Activated T-helper 1 cell treated with Interleukin-2 at 50 U/mL for 16 hours (primary cell): ENCODE measurements at regions not wholly inside any gene's neighbourhood (a gene's known extent, or its start where the extent isn't known, plus 50 kb on each side); places are given as distances from the start of the nearest gene placed in this dataset.
"Not testable (repeated sequence)": the region's sequence is repeated elsewhere in the genome, so short reads cannot be mapped to it uniquely, and the experiment has no call there.

Source experiments
- DNase-seq: peaks from one replicate; pipeline ENCODE4 v3.0.0-alpha.2; 2020; ENCODE audit warnings: low read depth

DNA sequence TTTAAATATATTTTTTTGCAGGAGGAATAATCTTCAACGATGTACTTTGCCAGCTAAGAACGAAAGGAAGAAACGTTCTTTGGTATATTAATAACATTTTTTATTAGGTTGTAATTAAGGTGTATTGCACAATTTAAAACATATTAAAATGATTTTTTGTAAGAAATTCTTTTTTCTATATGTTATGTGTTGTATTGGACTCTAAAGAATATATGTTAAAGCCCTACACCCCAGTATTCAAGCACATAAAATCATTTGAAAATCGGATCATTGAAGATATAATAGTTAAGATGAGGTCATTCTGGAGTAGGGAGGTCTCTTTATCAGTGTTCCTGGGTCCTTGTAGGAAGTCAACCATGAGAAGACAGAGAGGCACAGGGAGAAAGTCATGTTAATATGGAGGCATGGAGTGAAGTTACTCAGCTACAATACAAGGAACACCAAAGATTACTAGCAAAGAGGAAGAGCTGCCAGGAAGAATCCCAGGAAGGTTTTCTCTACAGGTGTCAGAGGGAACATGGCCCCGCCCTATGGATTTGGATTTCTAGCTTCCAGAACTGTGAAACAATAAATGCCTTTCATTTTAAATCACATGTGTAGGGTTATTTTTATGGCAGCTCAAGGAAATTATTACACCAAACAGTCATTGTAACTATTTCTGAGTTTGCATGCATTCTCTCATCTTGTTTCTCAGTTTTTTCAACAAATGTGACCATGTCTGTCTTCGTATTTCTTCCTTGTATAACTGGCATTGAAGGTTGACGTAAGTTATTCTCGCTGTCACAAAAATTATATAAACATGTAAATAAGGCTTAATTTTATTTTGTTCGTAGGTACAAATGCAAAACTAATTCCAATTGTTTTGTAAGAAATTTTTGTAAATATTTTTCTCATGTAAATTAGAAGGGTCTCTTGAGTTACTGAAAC is 75.4 kb upstream of the VPREB1 start:
- no peak for DNase-seq

- no peak for DNase-seq
These were observed 76.2 kb upstream of the VPREB1 start for GRCh38 chr22:22168190-22168940.

DNA sequence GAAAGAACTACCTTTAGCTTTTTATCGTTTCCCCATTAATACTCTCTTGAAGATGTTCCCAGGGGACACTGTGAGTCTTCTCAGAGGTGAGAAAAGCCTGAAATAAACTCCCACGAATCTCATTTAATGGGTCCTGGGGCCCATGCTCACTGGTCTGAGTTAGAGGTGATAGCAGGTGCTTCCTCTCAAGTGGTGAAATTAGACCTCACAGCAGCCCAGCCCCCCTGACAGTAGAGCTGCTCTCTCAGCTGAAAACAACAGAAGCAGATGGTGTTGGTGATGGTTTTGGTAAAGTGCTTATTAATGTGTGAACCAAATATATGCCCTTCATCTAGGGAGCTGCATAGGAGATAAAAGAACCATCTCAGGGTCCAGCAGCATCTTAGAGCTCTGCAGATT is 76.8 kb upstream of the VPREB1 start:
- DNase-seq: no peak

DNA sequence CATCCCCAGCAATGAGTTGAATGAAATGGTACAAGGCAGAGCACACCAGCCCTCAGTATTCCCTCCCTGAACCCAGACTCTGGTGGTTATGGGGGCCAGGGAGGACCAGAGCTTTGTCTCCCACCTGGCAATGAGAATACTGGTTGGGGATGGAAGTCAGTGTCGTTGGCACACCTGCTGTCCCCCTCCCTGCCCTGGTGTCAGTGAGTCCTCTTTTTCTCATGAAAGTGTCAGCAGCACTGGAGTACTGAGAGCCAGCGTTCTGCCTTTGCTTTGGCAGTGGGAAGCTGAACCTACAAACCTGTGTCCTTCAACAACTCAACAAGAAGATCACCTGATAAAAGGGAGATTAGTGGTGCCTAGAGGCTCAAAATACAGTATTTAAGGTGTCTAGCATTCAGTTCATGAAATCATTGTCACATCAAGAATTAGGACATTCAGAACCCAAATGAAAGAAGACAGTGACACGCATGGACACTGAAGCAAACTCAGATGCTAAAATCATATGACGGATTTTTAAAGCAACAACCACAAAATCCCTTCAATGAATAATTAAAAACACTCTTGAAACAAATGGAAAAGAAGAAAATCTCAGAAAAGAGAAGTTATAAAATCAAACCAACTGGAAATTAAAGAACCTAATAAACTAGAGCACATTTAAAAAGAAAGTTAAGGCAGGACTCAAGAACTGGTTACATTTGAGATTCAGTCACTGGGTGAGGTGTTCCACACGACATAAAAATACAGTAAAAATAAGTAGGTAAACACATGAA is 77.5 kb upstream of the VPREB1 start:
- DNase-seq: no peak

GRCh38 chr22:22165936-22166710 is 78.5 kb upstream of the VPREB1 start:
- DNase-seq: no peak

GRCh38 chr22:22164541-22165272 is 79.9 kb upstream of the VPREB1 start:
- DNase-seq: no peak

DNA sequence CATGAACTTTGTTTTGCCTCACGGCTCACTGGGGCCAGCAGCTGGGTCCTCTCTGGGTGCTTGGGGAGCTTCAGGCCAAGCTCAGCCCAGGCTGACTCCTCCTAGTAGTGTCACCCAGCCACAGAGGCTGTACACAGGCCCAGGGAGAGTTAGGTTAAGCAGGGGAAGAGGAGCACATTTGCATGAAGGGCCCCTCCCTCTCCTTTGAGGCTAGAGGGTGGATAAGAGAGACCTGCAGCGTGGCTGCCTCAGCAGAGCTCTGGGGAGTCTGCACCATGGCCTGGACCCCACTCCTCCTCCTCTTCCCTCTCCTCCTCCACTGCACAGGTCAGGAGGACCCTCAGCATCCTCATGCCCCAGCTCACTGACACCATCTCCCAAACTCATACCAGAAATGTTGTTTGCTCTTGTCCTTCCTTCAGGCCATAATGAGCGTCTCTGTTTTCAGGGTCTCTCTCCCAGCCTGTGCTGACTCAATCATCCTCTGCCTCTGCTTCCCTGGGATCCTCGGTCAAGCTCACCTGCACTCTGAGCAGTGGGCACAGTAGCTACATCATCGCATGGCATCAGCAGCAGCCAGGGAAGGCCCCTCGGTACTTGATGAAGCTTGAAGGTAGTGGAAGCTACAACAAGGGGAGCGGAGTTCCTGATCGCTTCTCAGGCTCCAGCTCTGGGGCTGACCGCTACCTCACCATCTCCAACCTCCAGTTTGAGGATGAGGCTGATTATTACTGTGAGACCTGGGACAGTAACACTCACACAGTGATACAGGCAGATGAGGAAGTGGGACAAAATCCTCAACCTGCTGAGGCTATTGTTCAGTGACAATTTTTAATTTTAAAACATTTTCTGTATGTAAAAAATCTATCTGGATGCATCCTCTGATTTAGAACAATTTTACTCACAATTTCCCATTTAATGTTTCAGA is 82.4 kb upstream of the VPREB1 start:
- no peak for DNase-seq

GRCh38 chr22:22160768-22161167 is 83.8 kb upstream of the VPREB1 start:
- DNase-seq: not testable (repeated sequence)

DNA sequence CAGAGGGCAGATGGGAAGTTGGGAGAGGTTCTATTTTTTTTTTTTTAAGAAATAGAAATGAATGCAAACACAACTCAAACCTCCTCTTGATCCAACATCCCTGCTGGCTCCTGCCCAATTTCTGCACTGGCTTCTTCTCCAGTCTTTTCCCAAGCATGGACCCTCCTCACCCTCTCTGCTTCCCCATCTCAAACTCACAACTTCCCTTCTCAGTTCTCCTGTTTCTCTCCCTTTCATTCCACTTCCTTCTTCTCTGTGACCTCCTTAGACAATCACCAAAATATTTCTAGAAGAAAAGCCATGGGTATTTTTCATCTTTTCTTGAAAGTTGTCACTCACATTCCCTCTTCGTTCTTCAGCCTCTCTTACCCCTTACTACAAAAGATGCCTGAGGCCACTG is 85.2 kb upstream of the VPREB1 start:
- DNase-seq: no peak

- DNase-seq: no peak
These were observed 85.6 kb upstream of the VPREB1 start for GRCh38 chr22:22158965-22159364.

DNA sequence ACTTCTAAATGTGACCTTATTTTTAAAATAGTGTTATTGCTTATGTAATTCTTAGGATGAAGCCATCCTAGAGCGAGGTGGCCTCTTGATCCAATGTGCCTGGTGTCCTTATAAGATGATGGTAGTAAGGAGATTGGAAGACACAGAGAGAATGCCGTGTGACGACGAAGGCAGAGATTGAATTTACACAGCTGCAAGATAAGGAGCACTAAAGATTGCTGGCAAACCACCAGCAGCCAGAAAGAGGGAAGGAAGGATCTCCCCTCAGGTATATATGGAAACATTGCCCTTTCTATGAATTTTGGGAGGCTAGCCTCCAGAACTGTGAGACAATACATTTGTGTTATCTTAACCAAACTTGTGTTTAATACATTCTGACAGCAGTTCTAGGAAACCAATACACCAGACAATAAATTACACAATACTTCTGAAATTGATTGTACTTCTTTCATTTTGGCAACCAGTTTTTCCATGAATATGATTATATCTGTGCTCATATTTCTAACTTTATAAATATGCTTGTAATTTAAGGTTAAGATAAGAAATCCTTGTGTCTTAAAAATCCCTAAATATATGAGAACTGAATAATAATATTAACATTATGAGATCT is 86.3 kb upstream of the VPREB1 start:
- DNase-seq: no peak

DNA sequence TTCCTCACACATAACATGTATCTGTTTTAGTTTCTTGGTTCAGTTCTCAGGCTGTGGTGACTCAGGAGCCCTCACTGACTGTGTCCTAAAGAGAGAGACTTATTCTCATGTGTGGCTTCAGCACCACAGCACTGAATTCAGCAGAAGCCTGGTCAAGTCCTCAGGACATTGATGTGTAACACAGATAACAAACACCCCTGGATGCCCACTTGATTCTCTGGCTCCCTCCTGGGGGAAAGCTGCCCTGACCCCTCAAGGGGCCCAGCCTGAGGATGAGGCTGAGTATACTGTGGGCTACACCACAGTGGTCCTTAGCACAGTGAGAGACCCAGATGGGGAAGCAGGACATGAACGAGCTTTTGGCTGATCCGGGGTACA is 87.2 kb upstream of the VPREB1 start:
- no peak for DNase-seq

DNA sequence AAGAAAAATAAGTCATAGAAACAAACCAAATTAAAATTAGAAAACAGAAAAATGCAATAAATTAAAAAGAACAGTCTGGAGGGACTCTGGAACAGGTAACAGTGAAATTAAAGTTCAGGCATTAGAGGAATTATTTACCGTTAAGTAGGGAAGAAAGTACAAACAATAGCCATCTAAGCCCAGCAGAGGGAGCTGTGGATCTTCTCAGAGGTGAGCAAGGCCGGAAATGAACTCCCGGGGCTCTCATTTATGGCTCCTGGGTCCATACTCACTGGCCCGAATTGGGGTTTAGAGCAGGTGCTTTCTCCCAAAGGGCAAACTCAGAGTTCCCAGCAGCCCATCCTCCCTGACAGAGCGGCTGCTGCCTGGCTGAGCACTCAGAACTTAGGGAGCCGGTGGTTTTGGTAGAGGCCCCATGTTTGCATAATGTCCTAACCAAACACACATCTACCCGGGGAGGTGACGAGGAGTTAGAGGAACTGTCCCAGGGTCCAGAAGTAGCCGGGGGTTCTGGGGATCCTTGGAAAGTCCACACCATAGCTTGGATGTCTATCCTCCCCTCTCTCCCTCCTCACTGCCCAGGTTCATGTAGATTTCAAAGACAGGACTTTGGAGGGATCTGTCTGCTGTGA is 87.8 kb upstream of the VPREB1 start:
- DNase-seq: peak; percentile 26

DNA sequence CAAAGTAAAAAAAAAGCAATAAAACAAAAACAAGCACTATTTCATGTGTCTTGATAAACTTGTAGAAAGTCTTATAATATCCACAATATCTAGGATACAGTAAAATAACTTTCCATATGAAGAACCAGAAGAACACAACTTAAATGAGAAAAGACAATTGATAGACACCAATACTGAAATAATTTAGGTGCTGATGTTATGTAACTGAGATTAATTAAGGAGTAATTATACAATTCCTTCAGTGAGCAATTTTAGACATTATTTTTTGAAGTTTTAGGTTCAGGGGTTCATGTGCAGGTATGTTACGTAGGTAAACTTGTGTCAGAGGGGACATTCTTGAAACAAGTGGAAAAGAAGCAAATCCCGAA is 88.3 kb upstream of the VPREB1 start:
- DNase-seq: no peak

- DNase-seq: no peak
These were observed 89.0 kb upstream of the VPREB1 start for GRCh38 chr22:22155607-22156006.

DNA sequence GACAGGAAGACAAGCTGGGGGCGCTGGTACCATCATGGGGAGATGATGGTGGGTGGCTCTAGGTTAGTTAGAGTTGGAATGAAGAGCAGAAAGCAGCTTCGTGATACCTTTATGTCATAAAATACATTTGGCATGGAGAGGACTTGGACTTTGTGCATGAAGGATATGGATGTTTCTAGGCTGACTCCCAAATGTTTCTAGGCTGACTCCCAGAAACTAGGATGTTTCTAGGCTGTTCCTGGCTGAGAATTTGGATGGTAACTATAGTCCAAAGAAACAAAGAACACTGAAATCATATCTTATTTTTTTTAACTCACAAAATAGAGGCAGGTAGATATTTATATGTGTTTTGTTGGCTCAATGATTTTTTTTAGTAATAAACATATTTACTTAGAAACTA is 89.4 kb upstream of the VPREB1 start:
- DNase-seq: no peak

DNA sequence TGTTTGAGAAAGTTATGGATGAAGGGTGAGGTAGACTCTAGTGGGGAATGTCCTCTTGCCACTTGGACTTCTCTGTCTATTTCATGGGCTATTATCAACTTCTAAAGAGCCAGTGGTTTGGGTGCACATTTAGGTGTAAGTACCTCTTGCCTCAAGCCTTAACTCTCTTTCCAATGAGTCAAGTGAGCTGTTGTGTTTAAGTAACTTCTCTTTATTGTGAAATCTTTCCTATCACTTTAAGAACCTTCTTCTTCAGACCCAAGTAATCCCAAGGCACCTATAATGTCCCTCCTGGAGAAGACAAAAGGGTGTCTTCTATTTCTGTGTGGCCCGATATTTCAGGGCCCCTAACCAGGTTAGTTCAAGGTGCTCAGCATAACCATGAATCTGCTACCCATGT is 90.5 kb upstream of the VPREB1 start:
- DNase-seq: no peak

DNA sequence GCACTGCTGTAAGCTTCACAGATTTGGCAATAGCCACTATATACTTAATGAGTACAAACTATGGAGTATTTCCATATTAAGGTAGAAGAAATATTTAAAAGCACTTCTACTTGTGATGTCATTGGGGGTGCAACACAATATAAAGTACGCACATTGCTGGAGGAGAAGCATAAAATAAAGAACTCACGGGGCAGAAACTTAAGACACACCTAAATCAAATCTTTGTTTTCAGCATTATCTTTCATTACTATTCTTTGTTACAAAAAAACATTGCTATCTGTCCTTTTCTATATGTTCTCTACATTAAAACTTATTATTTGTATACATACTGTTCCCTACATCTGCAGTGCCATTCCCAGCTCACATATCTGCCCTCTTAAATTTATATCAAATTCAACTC is 93.3 kb upstream of the VPREB1 start:
- DNase-seq: no peak

GRCh38 chr22:22150457-22150856 is 94.1 kb upstream of the VPREB1 start:
- DNase-seq: no peak
